IPS-NIHi11 (cell line): ENCODE measurements at regions not wholly inside any gene's neighbourhood (a gene's known extent, or its start where the extent isn't known, plus 50 kb on each side); places are given as distances from the start of the nearest gene placed in this dataset.
A peak's percentile ranks its signal among the peaks of the same experiment; 100 is the strongest.
"Not testable (repeated sequence)": the region's sequence is repeated elsewhere in the genome, so short reads cannot be mapped to it uniquely, and the experiment has no call there.

Source experiments
- DNase-seq: peaks from one replicate; pipeline ENCODE4 v3.0.0; 2012; ENCODE audit warnings: mixed read lengths, low spot score

DNA sequence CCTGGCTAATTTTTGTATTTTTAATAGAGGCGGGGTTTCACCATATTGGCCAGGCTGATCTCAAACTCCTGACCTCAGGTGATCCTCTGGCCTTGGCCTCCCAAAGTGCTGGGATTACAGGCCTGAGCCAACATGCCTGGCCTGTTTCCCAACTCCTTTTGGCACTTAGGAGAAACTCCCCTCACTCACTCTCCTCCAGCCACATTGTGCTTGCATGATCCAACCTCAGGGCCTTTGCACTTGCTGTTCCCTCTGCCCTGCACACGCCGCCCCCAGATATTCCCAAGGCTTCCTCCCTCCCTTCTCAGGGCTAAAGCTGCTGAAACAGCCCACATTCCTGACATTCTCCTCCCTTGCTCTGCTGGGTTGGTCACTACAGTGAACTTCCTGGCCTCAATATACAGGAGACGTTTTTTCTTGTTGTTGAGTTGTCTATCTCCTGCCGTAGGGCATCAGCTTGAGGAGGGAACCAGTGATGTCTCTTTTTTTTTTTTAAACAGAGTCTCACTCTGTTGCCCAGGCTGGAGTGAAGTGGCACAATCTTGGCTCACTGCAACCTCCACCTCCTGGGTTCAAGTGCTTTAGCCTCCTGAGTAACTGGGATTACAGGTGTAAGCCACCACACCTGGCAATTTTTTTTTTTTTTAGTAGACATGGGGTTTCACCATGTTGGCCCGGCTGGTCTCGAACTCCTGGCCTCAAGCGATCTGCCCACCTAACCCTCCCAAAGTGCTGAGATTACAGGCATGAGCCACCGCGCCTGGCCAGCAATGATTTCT, 61.4 kb upstream of the PTPN1 start:
- DNase-seq, result peak; percentile 46

DNA sequence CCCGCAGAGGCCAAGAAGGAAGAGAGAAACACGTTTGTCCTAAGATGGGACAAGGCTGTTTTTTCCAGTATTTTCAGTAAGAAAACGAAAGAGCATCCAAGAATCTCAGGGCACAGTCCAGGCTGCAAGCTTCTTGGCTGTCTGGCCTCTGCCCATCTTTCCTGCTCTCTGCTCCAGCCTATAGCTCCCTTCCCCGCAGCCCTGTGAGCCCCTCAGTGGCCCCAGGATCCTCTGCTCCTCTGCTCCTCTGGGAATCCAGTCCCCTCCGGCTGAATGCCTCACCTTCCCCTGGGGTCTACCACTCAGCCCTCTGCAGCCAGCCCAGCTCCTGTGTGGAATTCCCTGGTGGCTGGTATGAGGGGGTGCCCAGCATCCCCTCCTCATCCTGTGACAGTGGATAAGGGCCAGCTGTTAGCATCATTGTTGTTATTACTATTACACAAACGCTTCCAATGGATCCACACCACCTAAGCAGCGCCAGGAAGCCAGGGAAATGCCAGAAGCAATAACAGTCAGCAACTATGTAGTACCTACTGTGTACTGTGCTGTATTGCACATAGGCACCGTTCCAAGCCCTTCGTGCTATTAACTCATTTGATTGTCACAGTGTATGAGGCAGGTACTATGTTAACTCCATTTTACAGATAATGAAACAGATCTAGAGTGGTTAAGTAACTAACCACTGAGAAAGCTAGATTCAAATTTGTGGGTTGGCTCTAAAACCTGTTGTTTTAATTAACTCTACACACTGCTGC, 60.3 kb upstream of the PTPN1 start:
- DNase-seq, result no peak

DNA sequence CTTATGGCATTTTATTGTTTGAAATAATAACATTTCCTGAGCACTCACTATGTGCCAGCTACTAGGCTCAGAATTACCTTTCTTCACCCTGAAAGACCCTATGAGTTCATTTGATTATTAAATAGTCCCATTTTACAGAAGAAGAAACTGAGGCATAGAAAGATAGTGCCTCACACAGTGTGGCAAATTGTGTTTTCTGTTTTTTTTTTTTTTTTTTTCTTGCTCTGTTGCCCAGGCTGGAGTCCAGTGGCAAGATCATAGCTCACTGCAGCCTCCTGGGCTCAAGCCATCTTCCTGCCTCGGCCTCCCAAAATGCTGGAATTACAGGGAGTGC, 59.7 kb upstream of the PTPN1 start:
- DNase-seq, result no peak

DNA sequence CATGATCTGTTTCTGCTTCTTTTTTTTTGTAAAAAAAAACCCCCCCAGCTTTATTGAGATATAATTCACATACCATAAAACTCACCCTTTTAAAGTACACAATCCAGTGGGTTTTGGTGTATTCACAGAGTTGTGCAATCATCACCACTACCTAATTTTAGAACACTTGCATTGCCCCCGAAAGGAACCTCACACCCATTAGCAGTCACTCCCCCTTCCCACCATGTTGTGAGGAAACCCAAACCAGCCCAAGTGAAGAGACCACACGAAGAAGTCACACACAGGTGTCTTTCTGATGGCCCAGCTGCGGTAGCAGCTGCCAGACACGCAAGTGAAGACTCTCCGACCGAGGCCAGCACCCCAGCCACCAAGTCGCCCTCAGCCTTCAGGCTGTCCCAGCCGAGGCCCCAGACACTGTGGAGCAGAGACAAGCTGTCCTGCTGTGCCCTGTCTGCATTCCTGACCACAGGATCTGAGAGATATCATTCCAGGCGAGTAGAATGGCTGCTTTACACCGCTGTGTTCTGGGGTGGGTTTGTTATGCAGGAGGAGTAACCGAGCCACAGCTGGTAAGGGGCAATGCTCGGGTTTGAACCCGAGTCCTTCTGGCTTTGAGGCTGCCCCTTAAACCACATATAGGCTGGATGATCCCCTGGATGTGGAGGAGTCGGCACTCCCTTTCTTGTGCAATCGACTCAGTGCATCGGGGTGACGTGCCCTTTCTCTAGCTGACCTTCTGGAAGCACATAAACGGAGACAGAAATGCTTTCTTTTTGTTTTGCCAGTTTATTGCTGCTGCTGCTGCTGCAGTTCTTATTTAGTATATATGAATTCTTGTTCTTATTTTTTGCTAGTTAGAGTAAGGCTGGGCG, 59.1 kb upstream of the PTPN1 start:
- DNase-seq, result peak; percentile 48

DNA sequence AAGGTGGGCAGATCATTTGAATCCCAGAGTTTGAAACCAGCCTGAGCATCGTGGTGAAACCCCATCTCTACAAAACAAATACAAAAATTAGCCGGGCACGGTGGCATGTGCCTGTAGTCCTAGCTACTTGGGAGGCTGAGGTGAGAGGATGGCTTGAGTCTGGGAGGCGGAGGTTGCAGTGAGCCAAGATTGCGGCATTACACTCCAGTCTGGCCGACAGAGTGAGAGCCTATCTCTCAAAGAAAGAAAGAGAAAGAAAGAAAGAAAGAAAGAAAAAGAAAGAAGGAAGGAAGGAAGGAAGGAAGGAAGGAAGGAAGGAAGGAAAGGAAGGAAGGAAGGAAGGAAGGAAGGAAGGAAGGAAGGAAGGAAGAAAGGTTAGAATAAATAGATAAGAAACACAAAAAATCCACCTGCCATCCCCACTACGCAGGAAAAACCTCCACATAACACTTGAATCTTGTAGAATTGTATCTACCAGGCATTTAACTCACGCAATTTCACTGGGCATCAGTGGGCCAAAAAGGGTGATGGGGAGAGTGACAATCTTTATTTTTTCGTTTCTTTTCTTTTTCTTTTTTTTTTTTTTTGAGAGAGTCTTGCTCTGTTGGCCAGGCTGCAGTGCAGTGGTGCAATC, 58.3 kb upstream of the PTPN1 start:
- not testable (repeated sequence) for DNase-seq

DNA sequence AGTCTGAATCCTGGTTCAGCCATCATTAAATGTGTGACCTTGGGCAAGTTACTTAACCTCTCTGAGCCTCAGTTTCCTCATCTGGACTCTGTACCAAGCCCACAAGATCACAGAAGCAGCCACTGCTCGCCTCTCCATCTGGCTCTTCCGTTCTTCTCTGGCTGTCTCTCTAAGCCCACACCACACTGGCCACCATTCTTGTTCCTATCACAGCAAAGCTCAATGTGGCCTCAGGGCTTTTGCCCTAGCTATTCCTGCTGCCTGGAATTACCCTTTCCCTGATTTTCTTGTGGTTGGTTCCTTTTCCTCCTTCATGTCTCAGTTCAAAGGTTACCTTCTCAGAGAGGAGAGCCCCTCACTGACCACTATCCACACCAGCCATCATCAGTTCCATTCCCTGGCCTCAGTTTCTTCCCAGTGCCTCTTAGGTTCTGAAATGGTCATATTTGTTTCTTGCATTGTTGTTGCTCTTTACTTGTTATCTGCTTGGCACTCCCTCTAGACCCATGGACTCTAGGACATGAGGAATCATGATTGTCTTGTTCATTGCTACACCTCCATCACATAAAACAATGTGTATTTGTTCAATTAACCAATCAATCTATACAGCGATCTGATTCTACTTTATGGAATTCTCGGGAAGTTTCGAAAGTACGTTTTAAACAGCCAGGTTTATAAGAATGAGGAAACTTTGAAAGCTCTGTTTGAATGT, 56.5 kb upstream of the PTPN1 start:
- no peak for DNase-seq

DNA sequence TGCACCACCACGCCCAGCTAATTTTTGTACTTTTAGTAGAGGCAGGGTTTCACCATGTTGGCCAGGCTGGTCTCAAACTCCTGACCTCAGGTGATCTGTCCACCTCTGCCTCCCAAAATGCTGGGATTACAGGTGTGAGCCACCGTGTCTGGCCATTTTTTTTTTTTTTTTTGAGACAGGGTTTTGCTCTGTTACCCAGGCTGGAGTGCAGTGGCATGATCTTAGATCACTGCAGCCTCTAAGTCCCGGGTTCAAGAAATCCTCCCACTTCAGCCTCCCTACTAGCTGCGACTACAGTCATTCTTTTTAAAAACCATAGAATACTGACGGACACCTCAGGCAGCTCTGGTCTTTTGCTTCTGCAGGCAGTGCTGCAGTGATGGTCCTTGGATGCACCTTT, 54.9 kb upstream of the PTPN1 start:
- not testable (repeated sequence) for DNase-seq

DNA sequence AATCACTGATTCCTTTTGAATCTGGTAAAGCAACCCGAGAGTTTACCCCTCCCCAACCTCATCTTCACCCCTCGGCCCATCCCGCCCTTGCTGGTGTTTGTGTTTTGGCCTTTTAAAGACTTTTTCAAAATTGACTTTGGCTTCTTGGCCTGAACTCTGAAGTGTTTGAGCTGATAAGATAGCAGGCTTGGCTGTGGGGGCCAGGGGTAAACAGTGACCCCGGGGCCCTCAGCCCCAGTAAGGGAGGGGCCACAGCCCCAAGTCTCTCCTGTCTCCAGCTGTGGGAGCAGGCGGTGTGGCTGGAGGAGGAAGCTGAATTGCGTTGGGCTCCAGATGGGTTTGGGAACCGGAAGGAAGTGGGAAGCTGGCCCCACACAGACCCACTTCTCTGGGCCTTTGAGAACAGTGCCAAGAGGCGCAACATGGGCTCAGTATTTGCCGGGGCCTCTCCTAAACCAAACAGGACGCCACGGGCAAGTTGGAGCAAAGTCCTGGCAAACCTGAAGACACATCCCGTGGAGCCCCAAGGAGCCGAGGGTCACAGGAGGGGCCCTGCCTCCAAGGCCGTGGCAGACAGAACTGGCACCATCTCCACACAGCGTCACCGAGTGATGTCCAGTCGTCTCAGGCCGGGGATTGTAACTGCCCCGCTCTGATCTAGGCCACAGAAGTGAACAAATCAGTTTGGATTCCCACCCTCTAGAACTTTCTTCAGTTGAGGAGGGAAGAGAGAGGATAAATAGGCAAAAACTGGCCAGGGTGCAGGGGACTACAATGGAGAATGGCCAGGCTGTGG, 54.3 kb upstream of the PTPN1 start:
- DNase-seq, result no peak

DNA sequence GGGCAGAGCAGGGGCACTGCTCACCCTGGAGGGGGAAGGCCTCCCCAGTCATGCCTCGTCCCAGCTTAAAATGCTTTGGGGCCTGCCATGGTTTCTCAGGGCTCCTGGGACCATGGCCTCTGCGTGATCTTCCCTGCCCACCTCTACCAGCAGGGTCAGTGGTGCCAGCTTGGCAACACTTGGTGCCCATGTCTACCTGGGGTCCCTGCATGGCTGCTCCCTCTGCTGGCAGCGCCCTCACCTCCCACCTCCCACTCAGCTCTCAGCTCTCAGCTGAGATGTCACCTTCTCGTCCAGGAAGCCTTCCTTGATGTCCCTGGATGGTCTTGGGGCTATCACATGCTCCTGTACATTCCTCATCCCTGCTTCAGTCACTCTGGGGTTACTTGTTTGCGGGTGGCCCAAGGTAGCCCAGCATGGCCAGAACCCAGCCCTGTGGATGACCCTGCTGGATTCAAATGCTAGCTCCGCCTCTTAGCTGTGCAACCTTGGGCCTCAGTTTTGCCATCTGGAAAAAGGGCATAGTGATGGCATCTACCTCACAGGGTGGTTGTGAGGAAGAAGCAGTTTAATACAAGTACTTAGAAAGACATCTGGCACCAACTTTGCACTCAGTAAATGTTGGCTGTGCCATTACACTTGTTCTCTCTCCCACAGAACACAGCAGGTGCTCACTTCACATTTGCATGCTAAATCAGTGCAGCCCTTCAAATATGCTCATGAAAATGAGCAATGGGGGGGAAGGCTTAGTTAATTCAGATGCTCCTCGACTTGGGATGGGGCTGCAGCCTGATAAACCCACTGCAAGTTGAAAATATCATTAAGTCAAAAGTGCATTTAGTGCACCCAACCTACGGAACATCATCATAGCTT, 53.5 kb upstream of the PTPN1 start:
- DNase-seq, result no peak

DNA sequence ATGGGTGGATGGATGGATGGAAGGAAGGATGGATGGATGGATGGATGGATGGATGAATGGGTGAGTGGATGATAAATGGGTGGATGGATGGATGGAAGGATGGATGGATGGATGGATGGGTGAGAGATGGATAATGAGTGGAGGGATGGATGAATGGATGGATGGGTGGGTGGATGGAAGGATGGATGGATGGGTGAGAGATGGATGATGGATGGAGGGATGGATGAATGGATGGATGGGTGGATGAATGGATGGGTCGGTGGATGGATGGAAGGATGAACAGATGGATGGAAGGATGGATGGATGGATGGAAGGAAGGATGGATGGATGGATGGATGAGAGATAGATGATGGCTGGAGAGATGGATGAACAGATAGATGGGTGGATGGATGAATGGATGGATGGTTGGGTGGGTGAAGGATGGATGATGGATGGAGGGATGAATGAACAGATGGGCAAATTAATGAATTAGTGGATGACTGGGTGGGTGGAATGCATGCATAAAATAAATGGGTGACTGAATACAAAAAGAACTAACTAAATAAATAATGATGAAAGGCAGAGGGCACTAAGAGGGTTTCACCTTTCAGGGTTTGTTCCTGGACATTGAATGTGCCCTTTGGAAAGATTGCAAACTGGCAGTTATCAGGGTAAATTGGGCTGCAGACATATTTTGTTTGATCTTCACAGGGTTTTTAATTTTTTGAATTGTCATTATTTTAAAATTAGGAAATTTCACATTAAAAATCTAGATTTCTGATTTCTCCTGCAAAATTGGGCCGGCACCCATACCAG, 50.9 kb upstream of the PTPN1 start:
- DNase-seq, result no peak

DNA sequence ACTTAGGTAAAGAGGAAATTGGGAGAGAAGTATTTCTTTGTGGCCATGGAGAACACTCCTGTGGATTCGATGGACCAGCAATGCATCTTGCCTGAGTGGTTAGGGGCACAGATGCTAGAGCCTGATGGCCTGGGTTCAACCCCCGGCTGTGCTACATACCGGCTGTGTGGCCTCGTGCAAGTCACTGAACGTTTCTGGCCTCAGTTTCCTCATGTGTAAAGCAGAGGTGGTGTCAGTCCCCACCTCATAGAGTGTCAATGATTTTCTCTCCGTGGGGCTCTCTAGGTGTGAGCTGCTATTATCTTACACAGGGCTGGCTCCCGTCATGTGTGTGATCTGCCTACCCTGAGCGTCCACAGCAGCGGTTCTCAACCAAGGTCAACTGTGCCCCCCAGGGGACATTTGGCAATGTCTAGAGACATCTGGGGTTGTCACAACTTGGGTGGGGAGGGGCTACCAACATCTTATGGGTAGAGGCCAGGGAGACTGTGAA, 50.0 kb upstream of the PTPN1 start:
- no peak for DNase-seq
